KG1 (cell line): ENCODE measurements at regions not wholly inside any gene's neighbourhood (a gene's known extent, or its start where the extent isn't known, plus 50 kb on each side); places are given as distances from the start of the nearest gene placed in this dataset.

ENCODE experiments used
- DNase-seq: peaks from one replicate; lab custom pipeline; 2025; lab: John Stamatoyannopoulos, UW

DNA sequence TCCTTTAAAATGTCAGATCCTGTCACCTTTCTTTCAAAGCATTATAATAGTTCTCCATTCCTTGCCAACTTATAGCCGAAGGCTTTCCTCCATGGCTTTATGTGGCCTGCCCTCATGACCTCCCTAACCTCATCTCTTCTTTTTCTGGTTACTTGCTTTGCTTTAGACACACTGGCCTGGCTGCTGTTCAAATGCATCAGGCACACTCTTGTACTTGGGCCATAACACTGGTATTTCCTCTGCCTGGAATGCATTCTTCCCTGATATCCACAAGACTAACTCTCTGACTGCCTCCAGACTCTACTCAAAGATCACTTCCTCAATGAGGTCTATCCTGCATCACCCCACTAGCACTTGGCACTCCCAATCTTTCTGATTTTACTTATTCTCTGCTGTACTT, 710.3 kb downstream of the KCNA4 start:
- DNase-seq = no peak

DNA sequence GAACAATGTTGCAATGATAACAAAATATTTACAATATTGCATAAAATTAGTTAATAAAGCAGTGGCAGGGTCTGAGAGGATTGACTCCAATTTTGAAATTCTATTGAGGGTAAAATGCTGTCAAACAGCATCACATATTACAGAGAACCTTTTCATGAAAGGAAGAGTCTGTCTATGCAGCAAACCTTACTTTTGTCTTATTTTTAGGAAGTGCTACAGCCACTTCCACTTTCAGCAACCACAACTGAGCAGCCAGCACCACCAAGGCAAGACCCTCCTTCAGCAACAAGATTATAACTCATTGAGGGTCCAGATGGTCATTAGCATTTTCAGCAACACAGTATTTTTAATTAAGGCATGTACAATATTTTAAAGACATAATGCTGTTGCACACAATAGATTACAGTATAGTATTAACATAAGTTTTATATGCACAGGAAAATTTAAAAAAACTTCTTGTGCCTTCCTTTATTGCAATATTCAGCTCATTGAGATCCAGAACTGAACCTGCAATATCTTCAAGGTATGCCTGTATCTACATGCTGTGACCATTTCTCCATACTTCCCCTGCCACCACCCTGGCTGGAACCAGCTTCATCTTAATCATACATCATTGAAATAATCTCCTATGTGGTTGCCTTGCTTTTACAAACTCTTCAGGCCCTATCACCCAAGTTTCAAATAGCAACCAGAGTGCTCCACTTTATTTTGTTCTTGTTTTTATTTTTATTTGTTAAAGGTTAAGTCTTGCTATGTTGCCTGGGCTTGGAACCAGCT, 711.2 kb downstream of the KCNA4 start:
- DNase-seq = no peak

DNA sequence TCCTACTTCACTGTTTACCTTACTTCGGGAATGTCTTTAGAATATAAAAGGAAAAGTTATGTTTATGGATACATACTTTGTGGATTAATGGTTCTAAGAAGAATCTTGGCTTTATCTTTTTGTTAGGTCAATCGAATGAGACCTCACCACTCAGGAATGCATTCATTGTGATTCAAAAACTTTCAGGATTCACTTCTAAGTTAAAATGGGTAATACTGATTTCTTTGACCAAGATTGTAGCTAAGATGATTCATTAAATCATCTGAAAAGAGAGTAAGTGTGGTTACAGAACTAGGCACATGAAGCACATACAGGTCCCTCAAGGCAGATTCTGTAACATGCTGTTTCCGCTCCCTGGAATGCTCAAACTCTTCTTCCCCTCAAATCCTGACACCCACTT, 716.4 kb downstream of the KCNA4 start:
- DNase-seq = no peak

- no peak for DNase-seq
These were observed 720.1 kb downstream of the KCNA4 start for GRCh38 chr11:29296680-29297079.

DNA sequence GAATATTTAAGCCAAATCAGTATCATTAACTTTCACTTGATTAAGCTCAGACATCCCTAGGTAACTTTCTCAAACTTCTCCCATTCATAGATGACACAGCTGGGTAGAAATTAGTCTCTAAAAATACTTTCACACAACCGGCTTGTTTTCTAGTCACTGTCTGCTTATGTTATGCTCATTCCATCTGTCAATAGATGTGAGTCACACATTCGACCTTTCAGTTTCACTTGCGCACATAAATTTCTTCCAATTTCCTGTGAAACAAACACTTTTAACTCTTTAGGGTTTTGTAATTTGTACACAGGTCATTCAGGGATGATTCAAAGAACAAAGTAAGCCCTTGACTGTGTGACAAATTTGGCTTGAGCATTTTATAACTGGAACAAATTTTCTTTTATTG, 723.0 kb downstream of the KCNA4 start:
- no peak for DNase-seq

DNA sequence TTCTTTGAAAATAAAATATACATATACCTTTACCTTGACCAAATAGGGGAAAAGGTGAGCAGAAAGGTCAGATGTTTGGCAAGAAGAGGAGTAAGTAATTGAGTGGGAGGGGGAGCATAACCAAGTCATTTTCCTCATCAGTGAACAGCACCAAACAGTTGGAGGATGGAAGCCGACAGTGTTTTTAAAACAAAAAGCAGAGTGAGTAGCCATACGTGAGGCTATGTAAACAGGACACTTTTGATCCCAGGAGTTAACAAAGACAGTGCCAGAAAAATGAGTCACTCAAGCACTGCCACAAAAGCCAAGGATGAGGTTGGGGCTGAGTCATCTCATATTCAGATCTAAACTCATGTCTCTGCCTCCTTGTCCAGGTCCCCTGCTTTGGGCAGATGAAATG, 734.7 kb downstream of the KCNA4 start:
- DNase-seq = no peak

DNA sequence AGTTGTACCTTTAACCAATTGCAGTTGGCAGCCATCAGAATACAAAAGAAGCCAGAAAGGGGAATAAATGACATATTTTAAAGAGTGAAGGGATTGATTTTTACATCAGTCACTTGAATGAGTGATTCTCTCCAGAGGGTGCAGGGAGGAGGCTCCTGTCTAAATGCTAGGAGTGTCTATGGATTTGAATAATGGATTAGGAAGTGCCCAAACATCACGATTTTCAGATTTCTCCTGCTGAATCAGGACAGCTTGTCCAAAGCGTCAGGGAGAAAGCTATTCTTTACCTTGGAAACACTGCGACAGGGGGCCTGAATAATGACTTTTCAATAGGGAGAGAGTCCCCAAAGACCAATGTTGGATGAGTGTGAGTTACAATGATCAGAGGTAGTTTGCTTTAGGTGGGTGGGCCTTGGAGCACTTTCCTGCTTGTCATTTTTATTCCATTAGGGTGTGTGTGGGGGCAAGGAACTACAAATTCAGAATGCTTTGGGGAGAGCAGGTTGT, 735.5 kb downstream of the KCNA4 start:
- no peak for DNase-seq

- DNase-seq = no peak
These were observed 736.4 kb downstream of the KCNA4 start for GRCh38 chr11:29280452-29280851.

- DNase-seq = no peak
These were observed 737.1 kb downstream of the KCNA4 start for GRCh38 chr11:29279716-29280115.

DNA sequence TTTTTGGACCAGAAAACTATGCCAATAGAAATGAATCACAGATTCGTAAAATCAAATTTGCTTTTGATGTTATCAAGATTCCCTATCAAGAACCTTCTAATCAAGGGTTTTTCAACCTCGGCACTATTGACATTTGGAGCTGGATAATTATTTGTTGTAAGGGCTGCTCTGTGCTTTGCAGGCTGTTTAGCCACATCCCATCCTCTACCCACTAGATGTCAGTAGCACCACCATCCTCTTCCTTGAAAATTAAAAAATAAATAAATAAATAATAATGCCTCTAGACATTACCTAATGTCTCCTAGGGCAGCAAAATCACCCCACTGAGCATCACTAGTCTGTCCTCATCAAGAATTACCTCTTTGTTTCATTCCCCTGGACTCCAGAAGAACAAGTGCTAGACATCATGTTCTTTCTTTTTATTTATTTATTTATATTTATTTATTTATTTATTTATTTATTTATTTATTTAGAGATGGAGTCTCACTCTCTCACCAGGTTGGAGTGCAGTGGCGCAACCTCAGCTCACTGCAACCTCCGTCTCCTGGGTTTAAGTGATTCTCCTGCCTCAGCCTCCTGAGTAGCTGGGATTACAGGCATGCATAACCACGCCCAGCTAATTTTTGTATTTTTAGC, 744.7 kb downstream of the KCNA4 start:
- no peak for DNase-seq

DNA sequence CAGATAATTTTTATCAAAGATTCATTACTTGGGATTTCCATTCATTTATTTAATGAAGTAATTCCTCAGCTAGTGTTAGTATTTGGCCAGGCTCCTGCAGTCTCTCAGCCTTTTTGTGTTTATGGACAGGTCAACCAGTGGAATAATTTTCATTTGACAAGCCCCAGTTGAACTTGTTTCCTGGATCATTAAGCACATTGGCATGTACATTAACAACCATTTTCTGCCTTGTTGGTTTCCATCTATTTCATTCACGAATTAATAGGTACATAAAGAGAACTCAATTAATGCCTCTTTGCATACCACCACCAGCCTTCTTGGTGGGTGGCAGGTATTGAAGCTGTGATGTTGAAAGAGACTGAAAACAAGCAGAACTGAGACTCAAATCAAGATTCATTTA, 745.2 kb downstream of the KCNA4 start:
- no peak for DNase-seq

DNA sequence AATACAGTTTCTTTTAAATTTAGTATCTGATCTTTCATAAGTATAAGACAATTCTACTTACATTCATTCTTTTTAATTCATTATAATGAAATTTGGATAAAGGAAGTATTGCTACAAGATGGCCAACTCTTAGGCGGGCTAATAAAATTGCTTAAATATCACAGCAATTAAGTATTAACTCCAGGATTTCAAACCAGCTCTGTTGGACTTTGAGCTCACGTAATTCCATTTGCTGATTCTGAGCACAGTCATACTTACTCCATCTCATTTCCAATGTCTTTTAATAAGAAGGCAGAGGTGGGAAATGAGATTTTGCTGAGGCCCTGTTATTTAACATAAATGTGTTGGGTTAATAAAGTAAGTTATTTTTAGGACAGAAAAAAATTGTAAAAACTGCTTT, 748.1 kb downstream of the KCNA4 start:
- DNase-seq = no peak

- no peak for DNase-seq
These were observed 751.0 kb downstream of the KCNA4 start for GRCh38 chr11:29265792-29266191.

- DNase-seq = no peak
These were observed 751.4 kb downstream of the KCNA4 start for GRCh38 chr11:29265381-29265780.

GRCh38 chr11:29263971-29264682, 752.7 kb downstream of the KCNA4 start:
- no peak for DNase-seq

- no peak for DNase-seq
These were observed 755.0 kb downstream of the KCNA4 start for GRCh38 chr11:29261831-29262230.

DNA sequence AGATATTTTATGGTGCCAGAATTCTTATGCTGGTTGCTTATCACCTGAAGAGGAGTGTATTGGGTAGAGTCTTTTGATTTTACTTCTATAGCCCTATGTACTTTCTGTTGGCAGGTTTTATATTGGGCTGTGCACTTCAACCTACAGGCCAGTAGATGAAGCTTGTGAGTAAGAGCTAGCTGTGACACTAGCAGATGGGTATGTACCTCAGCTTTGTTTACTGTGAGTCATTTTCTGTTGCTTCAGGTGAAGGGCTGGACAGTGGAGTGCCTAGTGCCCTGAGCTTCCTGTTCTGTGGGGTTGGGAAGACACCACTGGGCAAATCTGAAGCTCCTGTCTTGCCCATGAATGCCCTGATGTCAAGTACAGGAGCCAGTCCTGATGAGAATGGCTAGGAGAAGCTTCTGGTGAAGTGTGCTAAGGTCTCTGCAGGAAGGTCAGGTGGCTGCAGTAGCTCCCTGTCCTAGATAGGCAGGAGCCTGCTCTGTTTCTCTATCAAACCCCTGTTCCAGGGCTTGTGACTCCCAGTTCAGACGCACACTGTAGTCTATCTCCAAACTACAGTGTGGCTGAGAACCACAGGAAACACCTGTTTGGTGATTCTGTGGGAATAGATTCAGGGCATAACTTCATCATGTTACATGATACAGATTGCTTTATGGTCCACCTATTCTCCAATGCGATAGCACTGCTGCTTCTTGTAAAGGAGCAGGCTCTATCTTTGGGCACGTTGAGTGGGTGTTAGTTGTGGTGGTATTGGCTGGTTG, 755.7 kb downstream of the KCNA4 start:
- no peak for DNase-seq

DNA sequence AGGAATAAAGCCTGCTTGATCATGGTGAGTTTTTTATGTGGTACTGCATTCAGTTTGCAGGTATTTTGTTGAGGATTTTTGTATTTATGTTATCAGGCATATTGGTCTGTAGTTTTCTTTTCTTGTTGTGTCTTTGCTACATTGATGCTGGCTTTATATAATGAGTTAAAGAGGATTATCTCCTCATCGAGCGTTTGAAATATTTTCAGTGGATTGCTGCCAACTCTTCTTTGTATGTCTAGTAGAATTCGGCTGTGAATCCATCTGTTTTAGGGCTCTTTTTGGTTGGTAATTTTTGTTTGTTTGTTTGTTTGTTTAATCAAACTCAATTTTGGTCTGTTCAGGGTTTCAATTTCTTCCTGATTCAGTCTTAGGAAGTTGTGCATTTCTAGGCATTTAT, 758.4 kb downstream of the KCNA4 start:
- DNase-seq = no peak

DNA sequence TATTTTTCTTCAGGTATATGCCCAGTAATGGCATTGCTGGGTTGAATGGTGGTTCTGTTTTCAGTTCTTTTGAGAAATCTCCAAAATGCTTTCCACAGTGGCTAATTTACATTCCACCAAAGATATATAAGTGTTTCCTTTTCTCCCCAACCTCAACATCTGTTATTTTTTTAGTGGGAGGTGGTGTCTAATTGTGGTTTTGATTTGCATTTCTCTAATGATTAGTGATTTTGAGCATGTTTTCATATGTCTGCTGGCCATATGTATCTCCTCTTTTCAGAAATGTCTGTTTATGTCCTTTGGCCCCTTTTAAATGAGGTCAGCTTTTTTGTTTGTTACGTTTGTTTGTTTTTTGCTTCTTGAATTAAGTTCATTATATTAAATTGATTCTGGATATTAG, 760.2 kb downstream of the KCNA4 start:
- no peak for DNase-seq

DNA sequence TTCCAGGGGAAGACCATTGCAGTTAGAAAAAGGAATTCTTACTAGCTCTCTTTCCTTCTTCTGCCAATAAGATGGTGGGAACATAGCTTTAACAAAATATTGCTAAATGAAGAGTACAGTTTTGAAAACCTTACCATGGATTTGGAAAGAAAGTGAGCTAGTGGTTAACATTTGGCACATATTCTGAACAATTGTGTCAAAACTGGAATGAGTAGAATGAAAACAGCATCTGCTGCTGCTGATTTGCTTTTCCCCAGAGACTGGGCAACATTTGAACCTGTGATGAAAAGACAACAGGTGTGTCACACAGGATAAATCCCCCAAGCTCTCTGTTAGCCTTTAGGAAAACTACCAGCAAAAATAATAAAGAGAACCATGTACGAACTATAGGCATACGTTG, 761.4 kb downstream of the KCNA4 start:
- DNase-seq = no peak

- DNase-seq = no peak
These were observed 765.1 kb downstream of the KCNA4 start for GRCh38 chr11:29251738-29252137.

DNA sequence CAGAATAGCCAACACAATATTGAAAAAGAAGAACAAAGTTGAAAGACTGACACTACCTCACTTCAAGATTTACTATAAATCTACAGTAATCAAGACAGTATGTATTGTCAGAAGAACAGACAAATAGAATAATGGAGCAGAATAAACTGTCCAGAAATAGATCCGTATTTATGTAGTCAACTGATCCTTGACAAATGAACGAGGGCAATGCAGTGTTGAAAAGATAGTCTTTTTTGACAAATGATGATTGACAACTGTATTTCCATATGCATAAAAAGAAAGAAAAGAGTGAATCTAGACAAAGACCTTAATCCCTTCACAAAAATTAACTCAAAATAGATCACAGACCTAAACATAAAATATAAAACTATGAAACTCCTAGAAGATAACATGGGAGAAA, 767.1 kb downstream of the KCNA4 start:
- DNase-seq = no peak
